H1 (cell line): ENCODE measurements at regions not wholly inside any gene's neighbourhood (a gene's known extent, or its start where the extent isn't known, plus 50 kb on each side); places are given as distances from the start of the nearest gene placed in this dataset.

Experiments used
- SAP30 ChIP-seq: fragments of 300-600 bp; sonication (generic); IDR thresholded peaks from 2 replicates; pipeline ENCODE4 v1.7.1; 2012; ENCODE audit warnings: low read length, moderate library complexity, mild to moderate bottlenecking, inconsistent platforms; ENCODE audit not compliant: insufficient read depth, insufficient replicate concordance

DNA sequence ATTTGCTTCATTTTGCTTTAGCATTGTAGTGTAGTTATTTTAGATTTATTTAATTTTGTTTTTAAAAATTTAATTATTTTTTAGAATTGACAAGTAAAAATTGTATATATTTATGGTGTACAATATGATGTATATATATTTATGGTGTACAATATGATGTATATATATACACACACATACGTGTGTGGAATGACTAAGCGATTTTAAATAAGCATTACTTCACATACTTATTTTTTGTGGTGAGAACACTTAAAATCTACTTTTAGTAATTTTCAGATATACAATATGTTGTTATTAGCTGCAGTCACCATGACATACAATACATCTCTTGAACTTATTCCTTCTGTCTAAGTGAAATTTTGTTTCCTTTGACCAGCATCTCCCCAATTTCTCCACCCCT is 172.9 kb downstream of the SPRY1 start (continued):
- no peak for TF ChIP-seq SAP30
